ENCODE measurements at regions not wholly inside any gene's neighbourhood (a gene's known extent, or its start where the extent isn't known, plus 50 kb on each side); places are given as distances from the start of the nearest gene placed in this dataset.

GRCh38 chr12:125873016-125873415 is 807.8 kb downstream of the AACS start:
- DNase-seq: no peak
- H3K27ac ChIP-seq: no peak overlapping the region
- H3K4me1 ChIP-seq: no peaks in the 10 kb centered on the region
- no peak overlapping the region for H3K4me3 ChIP-seq
- H3K9me3 ChIP-seq: no peaks in the 10 kb centered on the region
- no peaks in the 10 kb centered on the region for H3K27me3 ChIP-seq
- TF ChIP-seq CTCF (IDR thresholded peaks at IDR 0.05) (no peak), POLR2A (IDR thresholded peaks at IDR 0.05) (no peak)
- H3K36me3 ChIP-seq: no peaks in the 10 kb centered on the region

- TF ChIP-seq CTCF (IDR thresholded peaks at IDR 0.05): no peak
- TF ChIP-seq POLR2A (IDR thresholded peaks at IDR 0.05): no peak
- no peak overlapping the region for H3K4me3 ChIP-seq
- no peak for DNase-seq
- H3K4me1 ChIP-seq: no peaks in the 10 kb centered on the region
- no peaks in the 10 kb centered on the region for H3K9me3 ChIP-seq
- no peak overlapping the region for H3K27ac ChIP-seq
- no peaks in the 10 kb centered on the region for H3K36me3 ChIP-seq
- no peaks in the 10 kb centered on the region for H3K27me3 ChIP-seq
Measured at GRCh38 chr12:125878483-125878882, 813.2 kb downstream of the AACS start.

- no peaks in the 10 kb centered on the region for H3K27me3 ChIP-seq
- no peak overlapping the region for H3K27ac ChIP-seq
- no peaks in the 10 kb centered on the region for H3K36me3 ChIP-seq
- no peak overlapping the region for H3K4me3 ChIP-seq
- DNase-seq: no peak
- no peaks in the 10 kb centered on the region for H3K9me3 ChIP-seq
- no peaks in the 10 kb centered on the region for H3K4me1 ChIP-seq
- TF ChIP-seq CTCF (IDR thresholded peaks at IDR 0.05) (no peak), POLR2A (IDR thresholded peaks at IDR 0.05) (no peak)
Measured at GRCh38 chr12:125882141-125882540, 816.9 kb downstream of the AACS start.

- Histone ChIP-seq H3K27ac (no peak overlapping the region), H3K4me1 (no peaks in the 10 kb centered on the region), H3K27me3 (no peaks in the 10 kb centered on the region), H3K9me3 (no peaks in the 10 kb centered on the region), H3K4me3 (no peak overlapping the region), H3K36me3 (no peaks in the 10 kb centered on the region)
- no peak for TF ChIP-seq POLR2A (IDR thresholded peaks at IDR 0.05)
- TF ChIP-seq CTCF (IDR thresholded peaks at IDR 0.05): no peak
- no peak for DNase-seq
Measured at GRCh38 chr12:125888921-125889320, 823.7 kb downstream of the AACS start.

- Histone ChIP-seq H3K36me3 (no peaks in the 10 kb centered on the region), H3K27ac (no peak overlapping the region), H3K27me3 (no peaks in the 10 kb centered on the region), H3K9me3 (no peaks in the 10 kb centered on the region), H3K4me1 (no peaks in the 10 kb centered on the region), H3K4me3 (no peak overlapping the region)
- DNase-seq: no peak
- no peak for TF ChIP-seq CTCF (IDR thresholded peaks at IDR 0.05)
- no peak for TF ChIP-seq POLR2A (IDR thresholded peaks at IDR 0.05)
Measured at GRCh38 chr12:125889742-125890141, 824.5 kb downstream of the AACS start.

- H3K27ac ChIP-seq: no peak overlapping the region
Measured at GRCh38 chr12:125890366-125890905, 825.2 kb downstream of the AACS start.

More at GRCh38 chr12:125890366-125890905, 825.2 kb downstream of the AACS start:
- no peaks in the 10 kb centered on the region for H3K27me3 ChIP-seq
- no peaks in the 10 kb centered on the region for H3K9me3 ChIP-seq
- no peak for DNase-seq
- H3K4me1 ChIP-seq: no peaks in the 10 kb centered on the region
- H3K36me3 ChIP-seq: no peaks in the 10 kb centered on the region
- H3K4me3 ChIP-seq: no peak overlapping the region
- TF ChIP-seq CTCF (IDR thresholded peaks at IDR 0.05): no peak
- no peak for TF ChIP-seq POLR2A (IDR thresholded peaks at IDR 0.05)
